ENCODE measurements at regions not wholly inside any gene's neighbourhood (a gene's known extent, or its start where the extent isn't known, plus 50 kb on each side); places are given as distances from the start of the nearest gene placed in this dataset.

DNA sequence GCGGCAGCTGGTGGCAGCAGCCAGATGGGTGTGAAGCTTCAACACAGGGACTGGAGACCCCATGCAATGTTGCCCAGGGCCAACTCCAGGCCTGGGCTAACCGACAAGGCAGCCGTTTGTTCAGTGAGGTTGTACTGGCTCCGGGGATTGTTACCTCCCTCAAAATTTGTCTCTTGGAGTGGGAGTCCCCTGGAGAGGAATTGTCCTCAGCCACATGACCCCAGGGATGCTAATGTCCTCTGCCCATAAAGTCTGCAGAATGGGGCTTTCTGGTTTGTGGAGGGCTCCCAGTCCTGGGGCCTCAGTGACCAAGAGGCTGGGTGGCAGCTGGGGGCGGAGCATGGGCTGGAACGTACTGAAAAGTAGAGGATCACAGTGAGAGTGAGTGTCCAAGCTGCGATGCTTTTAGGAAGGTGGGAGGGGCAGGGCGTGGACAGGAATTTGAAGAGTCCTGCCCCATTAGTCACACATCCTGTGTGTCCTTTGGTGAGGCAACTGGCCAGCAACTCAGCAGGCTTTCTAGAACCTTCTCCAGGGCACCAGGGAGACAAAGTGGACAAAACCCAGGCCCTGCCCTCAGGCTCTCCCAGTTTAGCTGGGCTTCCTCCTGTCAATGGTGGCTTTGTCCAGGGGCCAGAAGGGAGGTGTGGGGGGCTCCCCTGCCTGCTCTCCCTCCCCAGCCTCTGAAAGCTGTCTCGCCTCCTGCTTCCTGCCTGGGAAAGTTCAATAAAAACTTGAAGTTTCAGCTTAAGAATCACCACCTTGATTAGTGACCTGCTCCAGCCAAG is 114.0 kb downstream of the NSG2 start:
- no peak for DNase-seq

DNA sequence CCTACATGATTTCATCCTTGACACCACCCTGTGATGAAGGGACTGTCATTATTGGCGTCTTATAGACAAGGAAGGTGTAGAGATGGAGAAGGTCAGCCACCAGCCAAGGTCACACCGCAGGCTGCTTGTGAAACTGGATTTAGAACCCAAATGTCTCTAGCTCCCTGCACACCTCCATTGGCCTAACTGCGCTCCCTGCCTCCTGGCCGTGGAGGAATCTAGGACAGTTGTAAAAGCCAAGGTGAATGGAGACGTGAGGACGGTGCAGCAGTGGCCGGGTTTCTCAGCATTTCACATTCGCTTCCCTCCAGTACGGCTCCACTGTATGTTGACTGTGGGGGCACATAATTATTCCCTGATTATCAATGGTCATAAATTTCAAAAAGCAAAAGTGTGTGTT is 119.9 kb downstream of the NSG2 start:
- no peak for DNase-seq

DNA sequence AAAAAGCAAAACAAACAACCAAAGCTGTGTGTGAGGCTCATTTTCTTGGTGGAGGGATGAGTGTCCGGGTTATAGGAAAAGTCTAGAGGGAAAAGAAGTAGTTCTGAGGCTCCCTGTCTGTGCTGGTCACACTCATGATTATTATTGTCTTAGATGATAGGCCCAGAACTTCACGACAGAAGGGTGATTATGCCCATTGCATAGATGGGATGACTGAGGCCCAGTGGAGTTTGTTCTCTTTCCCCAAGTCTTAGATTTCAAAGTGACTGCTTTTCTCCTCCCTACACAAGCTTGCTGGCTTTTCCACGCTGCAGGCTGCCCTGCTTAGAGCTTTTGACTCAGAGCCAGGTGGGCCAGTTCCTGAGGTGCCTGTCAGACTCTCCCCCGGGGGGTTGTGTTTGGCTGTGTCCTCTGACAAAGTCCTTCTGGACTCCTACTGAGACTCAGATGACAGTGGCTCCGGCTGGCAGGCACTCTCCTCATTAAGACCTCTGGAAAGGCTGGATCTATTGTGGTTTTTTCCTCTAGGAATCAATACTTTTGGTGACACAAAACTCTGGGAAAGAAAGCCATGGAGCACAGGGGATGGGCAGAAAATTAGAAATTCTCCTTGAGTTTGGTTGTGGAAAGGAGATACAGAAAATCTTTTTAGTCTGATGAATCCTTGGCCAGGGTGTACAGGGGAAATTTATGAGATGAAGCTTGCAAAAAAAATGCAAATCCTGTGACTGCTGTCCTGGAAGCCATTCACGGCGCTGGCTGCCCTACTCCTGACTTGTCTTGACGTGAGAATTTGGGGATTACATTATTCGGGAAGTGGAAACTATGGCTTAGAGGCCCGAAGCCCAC is 120.9 kb downstream of the NSG2 start:
- DNase-seq: no peak

DNA sequence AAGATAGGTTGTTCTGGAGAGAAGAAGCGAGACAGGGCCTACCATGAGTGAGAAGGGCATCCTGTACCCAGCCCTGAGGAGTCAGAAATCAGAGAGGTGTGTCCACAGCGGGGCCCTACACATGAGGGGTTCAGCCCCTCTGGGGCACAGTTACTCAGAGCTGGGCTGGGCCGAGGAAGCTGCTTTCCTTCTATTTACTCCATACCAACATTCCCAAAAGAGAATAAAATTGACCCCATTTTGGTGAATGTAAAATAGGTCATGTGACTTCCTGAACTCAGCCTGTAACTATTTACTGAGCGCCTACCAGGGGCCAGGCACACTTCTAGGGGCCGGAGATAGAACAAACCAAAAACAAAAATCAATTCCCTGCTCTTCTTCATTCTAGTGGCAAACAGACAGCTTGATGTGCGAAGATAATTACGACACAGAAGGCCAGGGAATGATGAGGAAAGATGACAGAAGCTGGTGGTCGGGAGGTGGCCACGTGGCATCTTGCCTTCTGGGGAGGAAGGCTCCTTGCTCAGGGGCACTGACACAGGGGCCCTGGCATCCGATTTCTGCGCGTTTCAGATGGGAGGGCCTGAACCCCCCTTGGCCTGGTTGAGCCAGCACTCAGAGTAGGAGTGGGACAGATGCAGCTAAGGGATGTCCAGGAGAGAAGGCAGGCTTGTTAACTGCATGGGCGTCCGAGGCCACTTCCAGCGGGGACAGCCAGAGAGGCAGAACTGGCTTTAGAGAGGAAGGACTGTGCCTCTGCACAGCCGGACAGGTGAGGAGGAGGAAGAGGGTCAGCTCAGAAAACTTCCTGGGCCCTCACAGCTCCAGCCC is 121.8 kb downstream of the NSG2 start:
- no peak for DNase-seq

DNA sequence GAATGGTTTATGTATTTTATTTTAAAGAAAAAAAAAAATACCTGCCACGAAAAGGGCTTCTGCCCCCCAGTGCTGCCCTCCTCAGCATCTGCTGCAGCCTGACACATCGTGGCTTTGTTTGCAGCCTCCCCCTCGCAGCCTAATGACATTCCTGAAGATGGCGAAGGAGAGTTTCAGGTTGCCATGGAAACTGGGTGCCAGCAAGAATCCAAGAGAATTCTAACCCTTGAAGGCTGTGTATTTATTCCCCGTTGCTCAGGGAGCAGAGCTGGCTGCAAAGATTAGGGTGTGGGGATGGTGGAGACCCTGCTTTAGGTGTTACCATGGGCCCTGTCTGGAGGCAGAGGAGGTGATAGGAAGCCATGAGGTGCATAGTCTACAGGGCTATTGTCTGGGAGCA is 126.6 kb downstream of the NSG2 start:
- DNase-seq: no peak

DNA sequence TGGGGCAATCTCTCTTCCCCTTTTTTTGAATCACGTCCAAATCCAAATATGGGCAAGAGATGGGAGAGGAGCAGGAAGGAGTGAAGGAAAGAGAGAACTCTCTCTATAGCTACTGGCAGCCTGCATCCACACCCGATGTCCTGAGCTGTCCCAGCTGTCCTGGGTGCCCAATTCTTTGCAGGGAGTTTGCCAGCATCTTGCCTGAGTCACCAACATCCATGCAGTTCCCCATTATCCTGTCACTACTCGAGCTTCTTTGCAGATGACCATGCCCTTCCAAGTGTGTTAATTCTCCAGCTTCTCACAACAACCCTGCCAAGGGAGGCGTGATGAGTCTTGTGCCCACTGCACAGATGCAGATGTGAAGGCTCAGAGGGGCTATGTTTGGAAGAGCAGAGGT is 127.1 kb downstream of the NSG2 start:
- DNase-seq: no peak

DNA sequence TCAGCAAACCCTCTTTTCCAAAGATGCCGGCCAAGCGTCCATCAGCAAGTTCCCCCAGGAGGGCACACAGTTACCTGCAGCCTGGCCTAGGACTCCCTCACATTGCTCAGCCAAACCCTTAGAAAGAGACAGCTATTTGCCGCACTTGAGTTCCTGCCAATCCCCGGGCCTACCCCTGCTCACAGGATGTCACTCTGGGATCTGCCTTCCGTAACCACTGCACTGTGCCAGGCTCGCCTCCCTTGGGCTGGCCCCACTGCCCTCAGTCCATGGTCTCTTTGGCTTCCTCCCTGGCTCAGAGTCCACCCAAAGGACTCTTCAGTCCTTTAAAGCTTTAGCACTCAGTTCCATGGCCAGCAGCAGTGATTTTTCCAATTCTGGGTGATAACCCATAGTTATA is 128.3 kb downstream of the NSG2 start:
- no peak for DNase-seq

DNA sequence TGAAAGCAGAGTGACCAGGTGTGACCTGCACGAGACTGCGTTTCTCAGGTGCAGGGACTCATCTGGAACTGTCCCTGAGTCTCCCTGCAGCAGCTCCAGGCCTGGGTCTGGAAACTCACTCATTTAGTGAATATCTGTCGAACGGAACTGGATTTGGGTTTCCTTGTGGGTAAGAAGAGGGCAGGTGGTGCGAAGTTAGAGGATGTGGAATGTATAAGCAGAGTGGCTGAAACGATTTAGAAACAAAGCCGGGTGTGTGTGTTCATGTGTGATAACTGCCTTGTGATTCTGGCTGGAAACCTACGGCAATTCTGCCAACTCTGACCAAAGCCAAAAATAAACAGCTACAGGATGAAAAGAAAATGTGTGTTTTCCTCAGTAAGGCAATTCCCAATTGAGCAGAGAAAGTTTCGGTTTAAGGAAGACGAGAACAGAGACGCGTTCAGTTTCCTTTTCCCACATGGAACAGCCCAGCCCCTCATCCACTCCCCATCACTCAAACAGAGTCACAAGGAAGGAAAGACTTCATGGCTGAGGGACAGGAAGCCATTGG is 130.3 kb downstream of the NSG2 start:
- no peak for DNase-seq

DNA sequence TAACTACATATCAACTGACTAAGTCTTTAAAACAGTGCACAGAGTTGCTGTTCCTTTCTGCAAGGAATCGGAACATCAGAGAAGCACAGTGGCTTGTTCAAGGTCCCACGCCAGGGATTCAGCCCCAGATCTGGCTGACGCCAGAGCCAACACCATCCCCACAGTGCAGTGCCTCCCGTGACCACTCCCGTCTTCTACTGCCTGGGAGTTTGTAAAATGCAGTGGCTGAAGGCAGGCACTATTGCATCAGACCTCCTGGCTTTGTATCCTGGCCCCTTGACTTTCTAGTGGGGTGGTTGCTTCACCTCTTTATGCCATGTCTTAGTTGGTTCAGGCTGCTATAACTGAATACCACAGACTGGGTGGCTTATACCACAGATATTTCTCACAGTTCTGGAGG is 131.0 kb downstream of the NSG2 start:
- DNase-seq: no peak

DNA sequence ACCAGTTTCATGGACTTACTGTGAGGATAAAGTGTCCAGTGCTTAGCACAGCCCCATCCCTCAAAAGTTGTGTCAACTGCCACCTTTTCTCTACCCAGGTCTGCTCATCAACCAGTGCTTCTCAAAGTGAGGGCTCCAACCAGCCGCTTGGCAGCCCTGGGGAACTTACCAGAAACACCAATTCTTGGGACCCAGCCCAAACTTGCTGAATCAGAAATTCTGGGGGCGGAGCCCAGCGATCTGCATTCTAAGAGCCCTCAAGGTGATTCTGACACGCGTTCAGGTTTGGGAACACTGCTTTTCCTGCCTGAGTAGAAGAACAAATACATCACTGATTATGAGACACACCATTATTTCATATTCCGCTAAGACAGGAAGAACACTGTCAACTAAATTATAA is 132.0 kb downstream of the NSG2 start:
- no peak for DNase-seq

DNA sequence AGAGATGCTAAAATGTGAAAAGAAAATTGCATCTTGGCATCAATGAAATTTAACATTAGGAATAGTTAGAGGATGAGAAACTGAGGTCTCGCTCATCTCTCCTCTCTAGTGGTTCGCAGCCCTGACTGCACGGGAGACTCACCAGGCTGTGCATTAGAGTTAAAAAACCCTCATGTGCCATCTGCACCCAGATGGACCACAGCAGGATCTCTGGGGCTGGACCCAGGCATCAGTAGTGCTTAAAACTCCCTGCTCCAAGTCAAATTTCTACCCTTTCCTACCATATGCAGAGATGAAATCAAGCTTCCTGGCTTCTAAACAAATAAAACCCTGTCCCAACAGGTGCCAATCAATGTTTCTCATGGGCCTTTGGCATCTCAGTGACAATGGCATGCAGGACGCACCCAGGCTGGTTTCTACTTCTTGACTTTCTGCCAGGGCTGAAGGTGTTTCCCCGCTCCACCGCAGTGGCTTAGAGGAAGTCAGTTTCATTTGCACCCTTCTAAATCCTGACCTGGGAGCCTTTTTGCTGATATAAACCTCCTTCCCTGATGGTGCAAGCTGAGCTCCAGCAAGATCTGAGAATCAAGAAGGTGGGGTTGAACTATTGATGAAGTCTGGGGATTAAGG is 132.6 kb downstream of the NSG2 start:
- DNase-seq: no peak

DNA sequence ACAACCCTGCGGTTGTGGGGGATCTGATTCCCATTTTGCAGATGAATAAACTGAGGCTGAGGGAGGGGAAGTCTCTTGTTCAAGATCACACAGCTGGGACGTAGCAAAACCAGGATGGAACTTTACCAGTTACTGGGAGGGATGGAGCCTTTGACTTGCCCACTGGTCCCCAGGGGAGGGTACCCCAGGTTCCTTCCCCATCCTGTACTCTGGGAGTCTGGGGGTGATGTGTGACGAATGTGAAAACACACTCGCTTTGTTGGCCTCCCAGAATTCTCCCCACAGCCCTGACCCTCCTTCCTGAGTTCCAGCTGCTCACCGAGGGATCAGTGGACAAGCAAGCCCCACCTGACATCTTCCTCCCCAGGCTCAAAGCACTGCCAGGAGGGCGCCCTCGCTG is 135.1 kb downstream of the NSG2 start:
- DNase-seq: no peak

DNA sequence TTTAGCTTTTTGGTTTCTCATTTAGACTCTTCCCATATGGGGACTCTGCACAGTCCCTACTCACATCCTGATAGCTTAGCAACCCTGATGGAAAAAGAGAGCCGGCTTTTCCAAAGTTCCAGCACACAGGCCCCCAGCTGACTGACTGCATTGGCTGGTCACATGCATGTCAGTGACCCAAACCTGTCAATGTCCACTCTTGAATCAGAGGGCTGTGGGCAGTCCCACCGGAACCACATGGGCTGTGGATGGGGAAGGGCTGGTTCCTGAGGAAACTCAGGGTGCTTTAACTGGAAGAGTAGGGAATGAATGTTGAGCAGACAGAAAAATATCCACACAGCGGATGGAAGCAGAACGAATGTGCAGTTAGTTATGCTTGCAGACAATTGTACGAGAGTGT is 136.6 kb downstream of the NSG2 start:
- DNase-seq: no peak

DNA sequence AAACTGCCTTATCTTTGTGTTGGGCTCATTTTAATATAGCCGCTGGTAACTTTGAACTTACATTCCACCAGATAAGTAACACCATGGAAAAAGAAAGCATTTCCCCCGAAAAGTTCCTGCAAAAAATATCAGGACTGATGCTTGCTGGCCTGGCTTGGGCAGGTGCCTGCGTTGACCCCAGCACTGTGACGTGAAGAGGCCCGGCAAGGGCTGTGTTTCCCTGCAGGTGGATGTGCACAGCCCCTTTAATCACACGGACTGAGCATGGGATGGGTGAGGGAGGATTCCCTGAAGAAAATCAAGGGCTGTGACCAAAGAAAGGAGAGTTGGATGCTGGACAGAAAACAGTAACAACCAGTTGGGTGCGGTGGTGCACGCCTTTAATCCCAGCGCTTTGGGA is 138.2 kb downstream of the NSG2 start:
- DNase-seq: no peak

DNA sequence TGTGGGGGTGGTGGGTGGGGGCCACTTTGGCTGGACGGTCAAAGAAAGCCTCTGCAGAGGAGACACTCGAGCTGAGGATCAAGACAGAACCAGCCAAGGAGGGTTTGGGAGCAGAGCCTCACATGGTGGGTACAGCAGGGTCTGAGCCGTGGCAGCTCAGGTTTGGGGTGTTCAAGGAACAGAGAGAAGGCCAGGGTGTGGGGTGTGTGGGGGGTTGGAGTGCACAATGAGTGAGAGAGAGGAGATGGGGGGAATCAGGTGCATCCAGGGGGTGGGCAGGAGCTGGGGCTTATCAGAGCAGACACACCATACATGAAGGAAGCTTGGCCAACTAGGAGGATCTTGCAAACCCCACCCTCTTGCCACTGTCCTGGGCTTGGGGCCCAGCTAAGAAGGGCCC is 140.0 kb downstream of the NSG2 start:
- no peak for DNase-seq

DNA sequence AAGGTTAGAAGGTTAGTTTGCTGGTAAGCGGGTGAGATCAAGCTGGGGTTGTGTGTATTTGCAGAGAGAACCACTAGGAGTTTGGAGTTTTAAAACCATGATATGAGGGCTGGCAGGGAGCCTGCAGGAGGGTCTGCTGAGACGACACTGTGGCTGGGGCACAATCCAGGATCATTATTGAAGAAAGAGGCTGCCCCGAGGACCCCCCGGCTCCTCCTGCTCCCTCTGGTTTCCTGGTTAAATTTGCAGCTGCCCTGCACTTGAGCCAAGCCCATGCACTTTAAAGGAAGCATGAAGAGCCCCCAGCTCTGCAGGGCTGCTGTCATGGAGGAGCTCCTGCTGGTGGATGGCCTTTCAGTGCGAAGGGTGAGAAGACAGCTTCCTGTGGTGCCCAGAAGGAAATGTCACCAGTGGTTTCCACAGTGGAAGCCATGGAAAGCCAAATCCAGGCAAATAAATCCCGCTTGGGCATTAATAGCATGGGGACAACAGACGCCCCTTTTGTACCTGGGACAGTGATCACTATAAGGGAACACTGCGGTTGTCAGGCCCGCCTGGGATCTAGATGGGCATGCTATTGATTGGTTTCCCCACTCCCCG is 140.7 kb downstream of the NSG2 start:
- DNase-seq: no peak

DNA sequence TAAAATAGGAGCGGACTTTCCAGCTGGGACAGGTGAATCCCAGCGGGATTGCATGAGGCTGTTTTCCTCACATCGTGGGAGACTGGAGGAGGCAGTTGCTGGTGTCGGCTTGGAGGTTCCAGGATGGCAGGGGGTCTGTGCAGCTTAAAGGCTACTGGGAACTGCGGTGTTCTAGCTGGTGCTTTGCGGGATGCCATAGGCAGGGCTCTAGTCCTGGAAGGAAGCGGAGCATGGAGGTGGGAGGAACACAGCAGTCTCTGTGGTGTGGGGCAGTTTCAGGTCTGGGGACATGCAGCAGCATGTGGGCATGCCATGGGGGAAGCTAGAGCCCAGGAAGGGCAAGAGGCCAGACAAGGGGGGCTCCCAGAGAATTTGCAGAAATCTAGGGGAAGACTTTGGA is 141.5 kb downstream of the NSG2 start:
- DNase-seq: no peak

DNA sequence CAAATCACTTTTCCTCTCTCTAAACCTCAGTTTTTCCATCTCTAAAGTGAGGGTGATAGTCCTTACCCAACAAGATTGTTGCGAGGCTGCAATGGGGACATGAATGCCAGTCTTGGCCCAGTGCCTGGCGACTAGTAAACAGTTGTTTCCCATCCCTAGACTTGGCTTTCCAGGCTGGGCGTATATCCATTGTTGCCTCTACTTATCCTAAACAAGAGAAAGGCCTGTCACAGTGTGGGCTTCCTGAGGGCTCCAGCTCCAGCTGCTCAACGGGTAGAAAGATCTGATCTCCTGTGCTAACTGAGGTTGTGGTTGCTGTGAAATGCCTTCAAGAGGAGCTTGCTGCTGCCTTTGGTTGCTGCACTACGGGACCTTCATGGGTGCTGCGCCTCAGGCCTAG is 142.0 kb downstream of the NSG2 start:
- no peak for DNase-seq

DNA sequence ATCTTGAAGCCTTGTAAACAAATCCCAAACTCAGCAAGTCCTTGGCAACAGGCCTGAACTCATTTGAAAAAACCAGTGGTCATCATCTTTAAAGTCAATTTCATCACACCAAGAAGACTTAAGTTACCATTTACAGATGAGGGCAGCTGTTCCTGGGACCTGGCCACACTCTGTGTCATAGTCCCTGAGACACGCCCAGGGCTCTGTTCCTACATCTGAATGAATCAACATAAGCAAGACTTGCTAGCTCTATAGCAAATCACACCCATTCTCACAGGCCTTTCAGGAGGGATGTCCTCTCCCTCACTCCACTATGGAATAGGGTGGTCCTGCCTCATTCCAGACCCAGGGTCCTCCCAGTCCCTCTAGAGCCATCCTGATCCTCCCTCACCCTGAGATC is 142.8 kb downstream of the NSG2 start:
- DNase-seq: no peak

DNA sequence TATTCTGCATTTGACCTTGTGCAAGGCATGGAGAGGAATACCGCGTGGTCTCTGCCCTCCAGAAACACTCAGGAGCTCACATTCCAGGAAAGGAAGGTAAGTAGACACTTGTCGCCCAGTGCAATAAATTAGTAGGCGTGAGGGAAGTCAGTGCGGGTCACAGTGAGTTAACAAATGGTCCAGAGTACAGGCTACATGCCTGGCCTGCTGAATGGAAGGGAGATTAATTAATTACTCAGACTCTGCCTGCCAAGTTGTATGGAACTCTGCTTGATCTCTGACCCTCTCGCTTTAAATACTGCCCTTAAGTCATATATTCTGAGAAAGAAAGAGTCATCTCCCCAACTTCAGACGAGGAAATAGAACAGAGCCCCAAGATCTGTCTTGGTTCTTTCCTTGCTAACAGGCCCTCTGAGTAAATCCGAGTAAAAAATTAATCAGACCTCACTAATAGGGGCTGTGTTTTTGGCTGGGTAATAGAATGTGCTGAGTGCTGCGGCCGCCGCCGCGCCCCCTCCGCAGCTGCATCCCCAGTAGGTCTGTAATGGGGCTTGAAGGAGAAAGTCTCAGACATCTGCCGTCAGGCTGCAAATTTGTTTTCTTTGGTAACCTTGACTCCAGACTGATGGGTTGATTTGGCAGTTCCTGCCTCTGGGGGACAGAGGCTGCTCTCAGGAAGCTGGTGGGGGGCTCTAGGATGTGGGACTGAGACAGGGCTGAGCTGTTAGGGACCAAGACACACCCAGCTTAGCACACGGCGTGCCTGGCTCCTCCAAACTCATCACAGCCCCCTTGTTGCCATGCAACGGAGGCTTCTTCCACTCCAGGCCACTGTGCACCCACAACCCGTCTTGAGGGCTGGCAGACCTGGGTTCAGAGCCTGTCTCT is 144.4 kb downstream of the NSG2 start:
- DNase-seq: no peak

DNA sequence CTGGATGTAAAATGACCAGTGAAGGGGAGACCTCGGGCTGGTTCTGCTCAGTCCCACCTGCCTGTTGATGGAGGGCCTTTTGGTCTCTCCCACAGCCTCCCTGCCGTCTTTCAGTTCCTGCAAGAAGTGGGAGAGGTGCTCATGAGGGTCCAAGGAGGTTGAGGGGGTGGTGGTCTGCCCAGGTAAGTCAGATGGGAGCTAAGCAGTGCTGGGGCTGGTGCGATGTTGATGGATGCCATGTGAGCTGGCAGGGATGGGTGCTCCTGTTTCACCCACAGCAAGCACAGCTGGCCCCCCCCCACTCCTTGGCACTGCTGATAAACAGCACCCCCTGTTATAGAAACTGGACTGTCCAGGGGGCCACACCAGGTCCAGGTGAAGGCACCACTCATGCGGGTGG is 145.6 kb downstream of the NSG2 start:
- DNase-seq: no peak
